ENCODE measurements at regions not wholly inside any gene's neighbourhood (a gene's known extent, or its start where the extent isn't known, plus 50 kb on each side); places are given as distances from the start of the nearest gene placed in this dataset.

- TF ChIP-seq JUND (IDR thresholded peaks at IDR 0.05) = no peak
- TF ChIP-seq CTCF (IDR thresholded peaks at IDR 0.05 in 2 of 3, conservative IDR thresholded peaks at IDR 0.05 in 1 of 3; ENCODE audit: borderline replicate concordance in 1 of 3, insufficient read depth in 1 of 3, low read depth in 2 of 3, low read length in 2 of 3) = no peak
- no peak for TF ChIP-seq EZH2phosphoT487 (IDR thresholded peaks at IDR 0.05; ENCODE audit: borderline replicate concordance)
- TF ChIP-seq POLR2A (IDR thresholded peaks at IDR 0.05; ENCODE audit: borderline replicate concordance, extremely low read depth, insufficient read depth, insufficient read length) = no peak
- TF ChIP-seq SP1 (IDR thresholded peaks at IDR 0.05; ENCODE audit: low read depth) = no peak
- TF ChIP-seq EZH2 (IDR thresholded peaks at IDR 0.05) = no peak
These were observed 195.0 kb downstream of the AHR start for GRCh38 chr7:17493446-17493845.
